ENCODE measurements at regions not wholly inside any gene's neighbourhood (a gene's known extent, or its start where the extent isn't known, plus 50 kb on each side); places are given as distances from the start of the nearest gene placed in this dataset.

- in situ Hi-C loops (cut with MboI) (no loop called here), intact Hi-C loops (cut with micrococcal nuclease; ENCODE audit: unreplicated experiment) (no loop called here)
- no peaks in the 10 kb centered on the region for H3K79me2 ChIP-seq (ENCODE audit: control insufficient read depth, insufficient read depth, low read length)
- DNase-seq (ENCODE audit: low read depth, low spot score), result no peak
- no peaks in the 10 kb centered on the region for H3K4me1 ChIP-seq (ENCODE audit: control insufficient read depth, insufficient read depth, low read length)
- H2AFZ ChIP-seq (ENCODE audit: control insufficient read depth, low read depth, low read length), result no peak overlapping the region
- CTCF ChIA-PET, result no interaction called here
- no peak for ATAC-seq
- H3K4me2 ChIP-seq (ENCODE audit: control insufficient read depth, insufficient read depth), result no peak overlapping the region
- no peaks in the 10 kb centered on the region for H3K36me3 ChIP-seq (ENCODE audit: control insufficient read depth in 2 of 2, insufficient read depth in 2 of 2, low read length in 1 of 2)
- H4K20me1 ChIP-seq (ENCODE audit: control insufficient read depth, insufficient read depth), result no peaks in the 10 kb centered on the region
- H3K4me3 ChIP-seq, result no peak overlapping the region
- POLR2A ChIA-PET, result no interaction called here
- RAD21 ChIA-PET (ENCODE audit: unreplicated experiment), result no interaction called here
- H3K9me3 ChIP-seq (replicated peaks; ENCODE audit: control insufficient read depth, insufficient read depth, low read length), result no peaks in the 10 kb centered on the region
- no peak for FAIRE-seq
- BruUV-seq (replicated peaks), result no TSS peak
- 15% methylated on average over 3 of the region's 3 CpGs for WGBS (ENCODE audit: insufficient coverage, insufficient replicate concordance, low lambda C conversion rate, missing lambda C conversion rate)
- no peak overlapping the region for H3K9ac ChIP-seq (ENCODE audit: control insufficient read depth, insufficient read depth, low read length)
- SMC1A ChIA-PET (ENCODE audit: uncharacterized antibody, unreplicated experiment), result no interaction called here
- no peaks in the 10 kb centered on the region for H3K27me3 ChIP-seq (replicated peaks in 1 of 2; ENCODE audit: control insufficient read depth in 2 of 2, insufficient read depth in 2 of 2, low read length in 1 of 2)
- H3K27ac ChIP-seq (ENCODE audit: control insufficient read depth, insufficient read depth), result no peak overlapping the region
- TF ChIP-seq RELA (IDR thresholded peaks at IDR 0.05; ENCODE audit: borderline replicate concordance, partially characterized antibody), result no peak
- TF ChIP-seq SKIL (IDR thresholded peaks at IDR 0.05; ENCODE audit: low read depth, poor library complexity, severe bottlenecking), result no peak
- TF ChIP-seq ZZZ3 (IDR thresholded peaks at IDR 0.05; ENCODE audit: control insufficient read depth, insufficient read length, low read depth), result no peak
- TF ChIP-seq RAD21 (IDR thresholded peaks at IDR 0.05; ENCODE audit: insufficient read depth, low read depth, low read length), result no peak
- TF ChIP-seq USF2 (IDR thresholded peaks at IDR 0.05; ENCODE audit: borderline replicate concordance, low read depth, low read length), result no peak
- no peak for TF ChIP-seq SP1 (IDR thresholded peaks at IDR 0.05; ENCODE audit: low read depth, low read length)
- no peak for TF ChIP-seq TBL1XR1 (IDR thresholded peaks at IDR 0.05; ENCODE audit: low read depth, low read length)
- TF ChIP-seq SIN3A (IDR thresholded peaks at IDR 0.05; ENCODE audit: low read depth, low read length), result no peak
- no peak for TF ChIP-seq ZBTB40 (IDR thresholded peaks at IDR 0.05; ENCODE audit: borderline replicate concordance)
- no peak for TF ChIP-seq EP300 (IDR thresholded peaks at IDR 0.05; ENCODE audit: borderline replicate concordance in 1 of 2, control insufficient read depth in 1 of 2, low read depth in 2 of 2, low read length in 2 of 2)
- TF ChIP-seq HSF1 (IDR thresholded peaks at IDR 0.05; ENCODE audit: low read depth, low read length), result no peak
- no peak for TF ChIP-seq IKZF2 (IDR thresholded peaks at IDR 0.05)
- no peak for TF ChIP-seq ZNF622 (IDR thresholded peaks at IDR 0.05)
- no peak for TF ChIP-seq KDM1A (IDR thresholded peaks at IDR 0.05; ENCODE audit: borderline replicate concordance)
- TF ChIP-seq MTA3 (IDR thresholded peaks at IDR 0.05; ENCODE audit: borderline replicate concordance, low read length), result no peak
Measured at GRCh38 chr6:121616406-121616805, 181.0 kb downstream of the GJA1 start.

All from GM12878 (cell line).